PFSK-1 (cell line): ENCODE measurements at regions not wholly inside any gene's neighbourhood (a gene's known extent, or its start where the extent isn't known, plus 50 kb on each side); places are given as distances from the start of the nearest gene placed in this dataset.

ENCODE experiments used
- POLR2AphosphoS5 ChIP-seq: IDR thresholded peaks from 2 replicates; pipeline ENCODE4 v1.6.1; 2012; ENCODE audit warnings: low read depth, mild to moderate bottlenecking, control low read depth, low read length, moderate library complexity
- REST ChIP-seq, 2 experiments: IDR thresholded peaks; 2 replicates each; pipeline versions ENCODE4 v1.6.1 to v1.8.0; 2011 to 2012; ENCODE audit warnings: low read depth in 2 of 2, low read length in 2 of 2, control low read depth in 1 of 2, inconsistent platforms in 1 of 2, mild to moderate bottlenecking in 1 of 2, moderate library complexity in 1 of 2; ENCODE audit not compliant: insufficient read depth in 1 of 2
- TAF1 ChIP-seq: IDR thresholded peaks from 2 replicates; pipeline ENCODE4 v1.6.1; 2012; ENCODE audit warnings: low read length, control low read depth, borderline replicate concordance; ENCODE audit not compliant: insufficient read depth

DNA sequence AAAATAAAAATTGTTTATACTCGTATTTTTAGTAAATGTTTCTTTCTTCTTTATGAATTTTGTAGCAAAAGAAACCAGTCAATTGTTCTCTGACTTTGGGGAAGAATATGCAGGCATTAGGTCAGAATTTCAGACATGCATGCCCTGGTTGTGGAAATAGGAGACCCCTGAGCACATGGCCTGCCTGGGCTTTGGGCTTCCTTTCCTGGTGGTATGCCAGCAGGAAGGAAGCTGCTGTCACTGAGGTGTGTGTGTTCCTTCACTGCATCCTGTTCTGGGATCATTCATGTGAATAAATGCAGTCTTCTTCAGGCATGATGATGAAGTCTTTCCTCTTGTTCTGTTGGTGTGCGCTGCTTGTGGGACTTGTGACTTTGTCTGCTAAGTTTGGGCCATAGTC, 920.2 kb upstream of the VRK2 start:
- TF ChIP-seq TAF1 (no peak), POLR2AphosphoS5 (no peak), REST (IDR thresholded peaks at IDR 0.05; ENCODE audit: insufficient read depth in 1 of 2, low read depth in 2 of 2, low read length in 2 of 2) (no peak)
